ENCODE measurements at regions not wholly inside any gene's neighbourhood (a gene's known extent, or its start where the extent isn't known, plus 50 kb on each side); places are given as distances from the start of the nearest gene placed in this dataset.

- TF ChIP-seq CTCF (IDR thresholded peaks at IDR 0.05; ENCODE audit: insufficient read depth, low read length) (no peak), POLR2AphosphoS5 (IDR thresholded peaks at IDR 0.05; ENCODE audit: low read depth) (no peak), GABPA (IDR thresholded peaks at IDR 0.05; ENCODE audit: low read depth) (no peak), SPI1 (IDR thresholded peaks at IDR 0.05; ENCODE audit: borderline replicate concordance, low read depth) (no peak), REST (IDR thresholded peaks at IDR 0.05; ENCODE audit: insufficient replicate concordance, low read depth) (no peak)
These were observed 384.6 kb downstream of the BRINP1 start for GRCh38 chr9:118984607-118985006.

Measured in HL-60 (cell line).